ENCODE measurements at regions not wholly inside any gene's neighbourhood (a gene's known extent, or its start where the extent isn't known, plus 50 kb on each side); places are given as distances from the start of the nearest gene placed in this dataset.

DNA sequence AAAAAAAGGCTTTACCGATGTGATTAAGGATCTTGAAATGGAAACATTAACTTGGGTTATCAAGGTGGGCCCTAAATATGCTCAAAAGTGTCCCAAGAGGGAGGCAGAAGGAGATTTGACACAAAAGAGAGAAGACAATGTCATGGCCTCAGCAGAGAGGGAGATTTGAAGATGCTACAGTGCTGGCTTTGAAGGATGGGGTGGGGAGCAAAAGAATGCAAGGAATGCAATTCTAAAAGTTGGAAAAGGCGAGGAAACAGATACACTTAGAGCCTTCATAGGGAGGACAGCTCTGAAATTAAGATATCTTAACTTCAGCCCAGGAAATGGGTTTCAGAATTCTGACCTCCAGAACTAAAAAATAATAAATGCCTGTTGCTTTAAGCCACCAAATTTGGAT is 314.5 kb upstream of the CCDC54 start:
- DNase-seq = peak; percentile 20

DNA sequence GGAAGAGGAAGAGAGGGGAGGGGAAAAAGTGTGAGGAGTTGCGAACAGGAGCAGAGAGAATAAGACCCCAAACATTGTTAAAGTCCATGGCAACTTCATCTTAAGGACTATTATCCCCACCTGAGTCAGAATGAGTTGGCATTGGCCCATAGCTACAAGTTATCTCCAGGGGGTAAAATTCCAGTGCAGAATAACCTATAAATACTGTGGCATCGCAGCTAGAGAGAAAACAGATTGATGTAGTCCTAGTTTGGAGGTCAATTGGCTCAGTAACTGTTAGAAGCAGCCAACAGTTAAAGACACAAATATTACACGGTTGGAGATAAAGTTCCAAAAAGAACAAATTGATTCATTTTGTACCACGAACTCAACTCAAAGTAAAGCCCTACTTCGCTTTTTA is 313.9 kb upstream of the CCDC54 start:
- peak; percentile 51 for DNase-seq

DNA sequence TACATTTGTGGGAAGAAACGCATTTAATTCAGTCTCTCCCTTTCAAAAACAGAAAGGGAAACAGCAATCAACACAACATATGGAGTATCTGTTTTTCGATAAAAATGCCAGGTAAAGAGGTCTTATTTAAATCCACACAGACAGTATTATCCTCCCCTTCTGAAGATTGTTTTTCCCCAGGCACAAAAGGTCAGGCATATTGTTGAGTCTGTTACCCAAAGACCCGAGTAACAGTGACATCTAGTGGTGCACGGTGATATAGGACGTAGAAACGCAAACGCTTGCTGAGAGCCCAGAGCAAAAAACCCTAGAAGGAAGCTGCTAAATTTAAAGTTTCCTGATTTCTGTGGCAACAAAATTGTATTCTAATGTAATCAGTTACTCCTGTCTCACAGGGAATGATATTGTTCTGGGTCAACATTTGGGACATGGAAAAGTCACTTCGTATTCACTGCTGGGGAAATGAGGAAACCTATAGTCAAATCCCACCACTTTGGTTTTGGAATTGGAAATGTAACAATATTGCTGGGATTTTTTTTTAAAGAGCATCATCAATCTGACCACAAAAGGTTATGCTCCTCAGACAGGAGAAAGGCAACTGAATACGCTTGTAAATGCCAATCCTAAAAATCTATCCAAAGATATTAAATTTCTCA is 312.7 kb upstream of the CCDC54 start:
- peak; percentile 84 for DNase-seq

DNA sequence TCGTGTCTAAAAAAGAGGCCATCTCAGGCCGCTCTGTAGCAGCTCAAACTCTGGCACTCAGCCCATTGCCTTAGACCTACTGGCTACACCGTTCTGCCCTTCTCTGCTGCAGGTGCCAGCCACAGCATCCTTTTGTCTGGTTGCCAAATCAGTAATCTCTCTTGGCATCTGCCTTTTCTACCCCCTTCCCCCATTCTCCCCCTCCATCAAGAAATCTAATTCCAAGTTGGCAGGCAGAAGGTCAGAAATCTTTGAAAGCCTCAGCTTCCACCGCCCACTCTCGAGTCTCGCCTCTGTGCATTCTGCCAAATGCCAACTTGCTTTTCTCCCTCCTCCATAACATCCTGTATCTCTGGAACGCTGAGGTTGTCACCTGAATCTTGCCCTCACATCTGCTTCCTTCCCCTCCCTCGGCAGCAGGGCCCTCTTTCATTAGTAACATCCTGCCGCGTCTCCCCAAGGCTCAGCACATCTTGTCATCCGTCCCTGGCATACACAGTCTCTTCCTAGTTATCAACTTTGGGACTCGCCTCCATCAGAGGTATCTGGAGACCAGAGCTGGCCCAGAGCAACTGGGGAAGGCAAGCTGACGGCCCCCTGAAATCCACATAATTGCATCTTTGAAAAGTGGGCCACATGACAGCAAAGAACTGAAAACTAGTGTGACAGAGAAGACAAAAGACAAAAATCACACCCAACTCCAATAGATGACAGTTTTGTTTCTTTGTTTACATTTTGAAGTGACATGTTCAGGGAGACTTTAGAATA is 312.0 kb upstream of the CCDC54 start:
- DNase-seq = no peak

- DNase-seq = no peak
Observed at GRCh38 chr3:107067421-107067820, 309.8 kb upstream of the CCDC54 start.

DNA sequence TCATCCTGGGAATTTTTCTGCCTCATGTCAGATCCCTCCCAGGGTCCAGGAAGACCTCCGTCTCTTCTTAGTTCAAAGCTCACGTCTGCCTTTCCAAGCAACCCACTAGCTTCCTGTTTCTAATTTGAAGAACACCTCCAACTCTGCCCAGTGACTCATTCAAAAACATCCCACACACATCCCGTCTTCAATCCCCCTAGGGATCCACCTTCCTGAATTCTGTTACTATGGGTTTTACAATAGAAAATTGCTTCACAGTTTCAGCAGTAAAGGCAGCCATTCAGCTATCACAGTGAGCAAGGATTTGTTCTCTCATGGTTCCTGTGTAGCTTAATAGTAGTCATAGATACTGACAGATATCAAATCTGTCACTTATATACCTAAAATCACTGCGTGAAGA is 308.3 kb upstream of the CCDC54 start:
- DNase-seq = peak; percentile 59

DNA sequence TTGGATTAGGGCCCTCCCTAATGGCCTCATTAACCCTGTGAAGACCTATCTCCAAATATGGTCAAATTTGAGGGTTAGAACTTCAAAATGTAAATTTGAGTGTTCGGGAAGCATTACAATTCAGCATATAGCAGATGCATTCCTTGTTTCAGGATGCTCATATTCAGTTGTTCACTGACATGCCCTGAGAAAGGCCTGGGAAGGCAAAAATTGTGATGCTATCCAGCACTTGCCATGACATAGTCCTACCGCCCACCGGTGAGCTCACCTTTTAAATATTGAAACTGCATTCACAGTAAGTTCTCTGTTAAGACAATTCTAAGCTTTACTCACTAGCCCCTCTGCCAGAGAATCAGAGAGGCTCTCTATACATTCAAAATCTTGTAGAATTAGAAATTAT is 300.3 kb upstream of the CCDC54 start:
- DNase-seq = no peak

DNA sequence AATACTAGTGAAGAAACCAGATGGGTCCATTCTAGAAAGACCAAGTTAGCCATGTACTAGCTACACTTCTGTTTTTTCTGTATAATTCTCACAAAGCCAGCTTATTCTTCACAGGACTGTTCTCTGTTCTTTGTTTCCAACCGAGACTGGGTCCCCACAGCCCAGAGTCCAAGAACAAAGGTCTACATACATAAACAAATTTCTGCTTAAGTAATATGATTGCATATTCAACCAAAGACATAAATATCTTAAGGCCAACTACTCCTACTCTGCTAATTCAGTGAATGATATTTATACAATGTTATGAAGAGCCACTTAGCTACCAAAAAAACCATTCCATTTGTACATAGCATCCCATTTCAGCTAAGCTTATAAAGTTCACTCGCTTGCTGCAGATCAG is 299.8 kb upstream of the CCDC54 start:
- no peak for DNase-seq

- no peak for DNase-seq
Observed at GRCh38 chr3:107082527-107082926, 294.7 kb upstream of the CCDC54 start.

DNA sequence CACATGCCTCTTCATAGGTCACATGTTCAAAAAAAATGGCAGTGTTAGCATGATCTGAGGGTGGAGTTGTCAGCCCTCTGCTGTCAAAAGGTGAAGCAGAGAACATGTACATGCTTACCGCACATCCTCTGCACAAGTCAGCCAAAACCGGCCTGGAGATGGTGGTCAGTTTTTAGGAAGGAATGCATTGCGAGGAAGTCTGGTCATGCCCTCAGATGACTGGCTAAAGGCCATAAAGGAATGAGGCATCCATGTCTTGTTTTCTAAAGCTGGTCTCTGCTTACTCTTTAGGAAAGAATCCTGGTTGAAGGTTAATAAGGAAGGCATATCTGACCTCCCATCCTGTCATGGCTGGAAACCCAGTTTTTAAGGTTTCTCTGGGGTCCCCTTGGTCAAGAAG is 292.0 kb upstream of the CCDC54 start:
- no peak for DNase-seq

DNA sequence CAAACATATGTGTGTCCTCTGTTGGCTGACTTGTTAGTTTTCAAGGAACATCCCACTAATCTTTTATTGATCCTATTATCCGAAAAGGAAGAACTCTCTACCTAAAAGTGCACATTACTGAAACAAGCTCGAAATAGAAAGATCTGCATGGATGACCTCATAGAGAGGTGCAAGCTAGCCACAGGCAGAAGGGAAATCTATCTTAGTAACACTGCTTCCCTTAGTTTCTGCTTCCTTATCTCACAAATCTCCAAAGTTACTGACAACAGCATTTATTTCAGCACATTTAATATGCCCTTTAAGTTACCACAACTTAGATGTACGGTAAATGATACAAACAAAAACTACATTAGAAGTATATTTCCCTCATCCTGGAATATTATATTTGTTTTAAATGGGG is 285.1 kb upstream of the CCDC54 start:
- no peak for DNase-seq

GRCh38 chr3:107098864-107099263 is 278.4 kb upstream of the CCDC54 start:
- DNase-seq = no peak

- DNase-seq = no peak
Observed at GRCh38 chr3:107100137-107100536, 277.1 kb upstream of the CCDC54 start.

GRCh38 chr3:107100573-107100972 is 276.7 kb upstream of the CCDC54 start:
- DNase-seq = no peak

- DNase-seq = no peak
Observed at GRCh38 chr3:107103786-107104185, 273.5 kb upstream of the CCDC54 start.

- DNase-seq = no peak
Observed at GRCh38 chr3:107106316-107106715, 270.9 kb upstream of the CCDC54 start.

DNA sequence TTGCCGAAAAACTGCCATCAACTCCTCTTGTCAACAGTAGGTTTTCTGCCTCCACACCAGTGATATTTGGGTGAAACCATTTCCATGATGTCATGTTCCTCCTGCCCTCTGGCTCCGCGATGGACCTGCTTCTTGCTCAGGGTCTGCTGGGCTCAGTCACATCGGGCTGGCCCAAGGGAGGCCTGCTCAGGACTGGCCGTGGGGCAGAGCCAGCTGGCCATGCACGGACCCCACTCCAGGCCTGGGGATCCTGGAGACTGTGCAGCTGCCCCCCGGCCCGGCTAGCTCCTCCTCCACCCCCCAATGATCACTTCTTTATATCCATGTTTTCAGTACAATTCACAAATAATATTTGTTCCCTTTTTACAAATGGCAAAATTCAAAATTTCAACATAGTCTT is 270.3 kb upstream of the CCDC54 start:
- DNase-seq = no peak

- no peak for DNase-seq
Observed at GRCh38 chr3:107110596-107111305, 266.5 kb upstream of the CCDC54 start.

GRCh38 chr3:107111872-107112271 is 265.4 kb upstream of the CCDC54 start:
- no peak for DNase-seq

DNA sequence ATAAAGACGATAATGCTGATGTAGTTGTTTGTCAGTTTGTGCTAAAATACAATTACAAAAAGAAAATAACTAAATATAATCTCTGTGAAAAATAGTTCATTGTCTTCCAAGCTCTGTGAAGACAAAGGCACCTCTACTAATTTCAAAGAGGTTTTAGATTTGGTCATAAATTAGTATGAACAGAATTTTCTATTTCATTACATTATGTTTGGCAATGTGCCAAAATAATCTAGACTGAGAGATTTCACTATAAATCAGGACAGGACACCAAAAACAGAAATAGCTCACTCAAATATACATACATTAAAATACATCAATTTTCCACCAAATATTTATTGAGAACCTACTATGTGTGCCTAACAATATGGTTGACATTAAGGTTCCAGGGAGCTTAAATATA is 264.9 kb upstream of the CCDC54 start:
- DNase-seq = no peak

DNA sequence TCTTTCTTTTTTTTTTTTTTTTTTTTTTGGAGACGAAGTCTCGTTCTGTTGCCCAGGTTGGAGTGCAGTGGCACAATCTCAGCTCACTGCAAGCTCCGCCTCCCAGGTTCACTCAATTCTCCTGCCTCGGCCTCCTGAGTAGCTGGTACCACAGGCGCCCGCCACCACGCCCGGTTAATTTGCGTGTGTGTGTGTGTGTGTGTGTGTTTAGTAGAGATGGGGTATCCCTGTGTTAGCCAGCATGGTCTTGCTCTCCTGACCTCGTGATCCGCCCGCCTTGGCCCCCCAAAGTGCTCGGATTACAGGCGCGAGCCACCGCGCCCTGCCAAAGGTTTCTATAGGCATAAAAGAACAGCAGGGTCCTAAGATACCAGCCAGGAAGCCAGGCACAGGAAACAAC is 261.0 kb upstream of the CCDC54 start:
- no peak for DNase-seq

DNA sequence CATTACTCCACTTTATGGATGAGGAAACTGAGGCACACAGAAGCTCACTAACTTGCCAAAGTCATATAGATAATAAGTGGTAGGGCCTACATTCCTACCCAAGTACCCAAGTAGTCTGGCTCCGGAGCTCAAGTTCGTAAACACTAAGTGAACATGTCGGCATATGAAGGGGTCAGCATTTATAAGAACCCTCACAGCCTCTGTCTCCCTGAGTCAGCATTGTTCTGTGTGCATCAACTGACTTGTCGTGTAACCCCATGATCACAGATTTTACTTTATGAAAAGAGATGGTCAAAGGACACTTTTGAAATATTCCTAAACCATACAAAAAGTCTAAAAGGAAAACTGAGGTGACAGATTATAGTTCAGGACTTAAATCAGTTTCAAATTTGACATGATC is 260.1 kb upstream of the CCDC54 start:
- DNase-seq = no peak

- peak; percentile 65 for DNase-seq
Observed at GRCh38 chr3:107117922-107118536, 259.2 kb upstream of the CCDC54 start.

GRCh38 chr3:107124885-107125284 is 252.4 kb upstream of the CCDC54 start:
- no peak for DNase-seq
